ENCODE measurements at regions not wholly inside any gene's neighbourhood (a gene's known extent, or its start where the extent isn't known, plus 50 kb on each side); places are given as distances from the start of the nearest gene placed in this dataset.

GRCh38 chr4:115357776-115358175, 244.4 kb upstream of the NDST4 start:
- no peak for DNase-seq (ENCODE audit: low read depth, low spot score)

- no peak for DNase-seq (ENCODE audit: low read depth, low spot score)
Measured at GRCh38 chr4:115356176-115356575, 242.8 kb upstream of the NDST4 start.

- no peak for DNase-seq (ENCODE audit: low read depth, low spot score)
Measured at GRCh38 chr4:115355329-115355728, 241.9 kb upstream of the NDST4 start.

- DNase-seq (ENCODE audit: low read depth, low spot score): no peak
Measured at GRCh38 chr4:115353370-115353769, 239.9 kb upstream of the NDST4 start.

GRCh38 chr4:115343171-115343570, 229.8 kb upstream of the NDST4 start:
- no peak for DNase-seq (ENCODE audit: low read depth, low spot score)

GRCh38 chr4:115334736-115335411, 221.5 kb upstream of the NDST4 start:
- DNase-seq (ENCODE audit: low read depth, low spot score): no peak

- no peak for DNase-seq (ENCODE audit: low read depth, low spot score)
Measured at GRCh38 chr4:115332078-115332477, 218.7 kb upstream of the NDST4 start.

GRCh38 chr4:115331241-115331640, 217.8 kb upstream of the NDST4 start:
- no peak for DNase-seq (ENCODE audit: low read depth, low spot score)

GRCh38 chr4:115325836-115326235, 212.4 kb upstream of the NDST4 start:
- DNase-seq (ENCODE audit: low read depth, low spot score): no peak

- no peak for DNase-seq (ENCODE audit: low read depth, low spot score)
Measured at GRCh38 chr4:115323106-115323707, 209.8 kb upstream of the NDST4 start.

- DNase-seq (ENCODE audit: low read depth, low spot score): no peak
Measured at GRCh38 chr4:115315182-115315581, 201.8 kb upstream of the NDST4 start.

GRCh38 chr4:115310641-115311040, 197.2 kb upstream of the NDST4 start:
- no peak for DNase-seq (ENCODE audit: low read depth, low spot score)

GRCh38 chr4:115294717-115295116, 181.3 kb upstream of the NDST4 start:
- DNase-seq (ENCODE audit: low read depth, low spot score): no peak

- no peak for DNase-seq (ENCODE audit: low read depth, low spot score)
Measured at GRCh38 chr4:115293093-115293462, 179.7 kb upstream of the NDST4 start.

- no peak for DNase-seq (ENCODE audit: low read depth, low spot score)
Measured at GRCh38 chr4:115292320-115293092, 179.1 kb upstream of the NDST4 start.

- no peak for DNase-seq (ENCODE audit: low read depth, low spot score)
Measured at GRCh38 chr4:115287426-115287825, 174.0 kb upstream of the NDST4 start.

GRCh38 chr4:115279330-115279729, 165.9 kb upstream of the NDST4 start:
- no peak for DNase-seq (ENCODE audit: low read depth, low spot score)

- no peak for DNase-seq (ENCODE audit: low read depth, low spot score)
Measured at GRCh38 chr4:115278830-115279229, 165.4 kb upstream of the NDST4 start.

- DNase-seq (ENCODE audit: low read depth, low spot score): no peak
Measured at GRCh38 chr4:115275615-115276014, 162.2 kb upstream of the NDST4 start.

GRCh38 chr4:115274545-115274944, 161.1 kb upstream of the NDST4 start:
- no peak for DNase-seq (ENCODE audit: low read depth, low spot score)

- DNase-seq (ENCODE audit: low read depth, low spot score): no peak
Measured at GRCh38 chr4:115272594-115272993, 159.2 kb upstream of the NDST4 start.

- DNase-seq (ENCODE audit: low read depth, low spot score): no peak
Measured at GRCh38 chr4:115272185-115272584, 158.8 kb upstream of the NDST4 start.

- no peak for DNase-seq (ENCODE audit: low read depth, low spot score)
Measured at GRCh38 chr4:115260195-115260594, 146.8 kb upstream of the NDST4 start.

Measured in iPS DF 19.7 (cell line).